NK-92 (cell line): ENCODE measurements at regions not wholly inside any gene's neighbourhood (a gene's known extent, or its start where the extent isn't known, plus 50 kb on each side); places are given as distances from the start of the nearest gene placed in this dataset.

Source experiments
- DNase-seq: peaks from one replicate; lab custom pipeline; 2025; ENCODE audit not compliant: unreplicated experiment; lab: John Stamatoyannopoulos, UW

DNA sequence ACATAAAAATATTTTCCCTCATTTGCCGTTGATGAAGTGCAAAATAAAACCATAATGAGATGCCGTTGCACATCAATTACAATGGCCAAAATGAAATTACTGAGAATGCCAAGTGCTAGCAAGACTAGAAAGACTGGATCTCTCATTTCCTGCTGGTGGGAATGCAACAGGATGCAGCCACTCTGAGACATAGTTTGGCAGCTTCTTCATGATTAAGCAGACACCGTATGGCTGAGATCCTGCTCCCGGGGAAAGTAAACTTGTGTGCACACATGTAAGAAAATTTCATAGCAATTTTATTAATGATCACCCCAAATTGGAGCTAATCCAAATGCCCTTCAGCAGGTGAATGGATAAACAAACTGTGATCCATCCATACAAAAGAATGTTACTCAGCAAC is 1013.2 kb downstream of the TBC1D22A start:
- DNase-seq = no peak

DNA sequence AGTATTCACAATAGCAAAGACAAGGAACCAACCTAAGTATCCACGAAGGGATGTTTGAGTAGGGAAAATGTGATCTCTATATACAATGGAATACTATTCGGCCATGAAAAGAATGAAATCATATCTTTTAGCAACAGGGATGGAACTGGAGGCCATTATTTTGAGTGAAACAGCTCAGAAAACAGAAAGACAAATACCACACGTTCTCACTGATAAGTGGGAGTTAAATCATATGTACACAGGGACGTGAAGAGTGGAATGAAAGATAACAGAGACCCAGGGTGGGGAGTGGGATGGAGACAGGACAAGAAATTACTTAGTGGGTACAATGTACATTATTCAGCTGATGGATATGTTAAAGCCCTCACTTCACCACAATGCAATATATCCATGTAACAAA is 1012.7 kb downstream of the TBC1D22A start:
- DNase-seq = no peak

DNA sequence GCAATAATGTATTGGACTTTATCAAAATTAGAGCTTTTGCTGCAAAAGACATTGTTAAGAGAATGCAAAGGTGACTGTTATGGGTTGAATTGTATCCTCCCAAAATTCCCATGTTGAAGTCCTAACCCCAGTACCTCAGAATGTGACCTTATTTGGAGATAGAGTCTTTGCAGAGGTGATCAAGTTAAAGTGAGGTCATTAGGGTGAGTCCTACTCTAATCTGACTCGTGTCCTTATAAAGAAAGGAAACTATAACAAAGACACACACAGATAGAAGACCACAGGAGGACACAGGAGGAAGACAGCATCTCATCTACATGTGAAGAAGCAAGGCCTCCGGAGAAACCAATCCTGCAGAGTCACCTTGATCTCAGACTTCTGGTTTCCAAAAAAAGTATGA is 1011.2 kb downstream of the TBC1D22A start:
- DNase-seq = no peak

DNA sequence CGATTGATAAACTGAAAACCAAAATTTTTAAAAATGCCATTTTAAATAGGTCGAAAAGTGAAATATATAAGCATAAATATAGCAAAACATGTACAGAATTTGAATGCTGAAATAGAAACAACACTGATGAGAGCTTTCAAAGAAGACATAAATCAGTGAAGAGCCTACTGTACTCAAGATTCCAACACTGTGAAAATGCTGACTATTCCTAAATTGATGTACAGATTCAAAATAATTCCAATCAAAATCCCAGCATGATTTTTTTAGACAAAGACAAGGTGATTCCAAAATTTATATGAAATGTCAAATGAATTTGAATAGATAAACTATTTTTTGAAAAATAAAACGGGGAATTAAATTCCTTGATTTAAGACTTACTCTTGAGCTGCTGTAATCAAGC is 1010.4 kb downstream of the TBC1D22A start:
- no peak for DNase-seq

DNA sequence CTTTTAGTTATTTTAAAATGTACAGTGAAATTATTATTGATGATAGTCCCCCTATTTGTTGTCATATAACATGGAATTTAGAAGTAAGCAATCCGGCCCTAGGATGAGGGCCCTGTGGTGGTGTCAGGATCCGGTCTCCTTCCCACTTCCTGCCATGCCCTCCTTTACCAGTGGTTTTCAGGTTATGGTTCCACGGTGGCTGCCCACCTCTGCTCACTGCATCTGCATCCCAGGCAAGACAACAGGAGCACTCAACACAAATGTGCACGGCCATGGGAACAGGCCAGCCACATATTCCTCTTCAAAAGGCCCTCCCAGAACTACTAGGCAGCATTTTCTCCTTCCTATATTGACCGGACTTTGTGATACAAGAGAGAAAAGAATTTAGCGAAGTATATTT is 1007.2 kb downstream of the TBC1D22A start:
- no peak for DNase-seq

DNA sequence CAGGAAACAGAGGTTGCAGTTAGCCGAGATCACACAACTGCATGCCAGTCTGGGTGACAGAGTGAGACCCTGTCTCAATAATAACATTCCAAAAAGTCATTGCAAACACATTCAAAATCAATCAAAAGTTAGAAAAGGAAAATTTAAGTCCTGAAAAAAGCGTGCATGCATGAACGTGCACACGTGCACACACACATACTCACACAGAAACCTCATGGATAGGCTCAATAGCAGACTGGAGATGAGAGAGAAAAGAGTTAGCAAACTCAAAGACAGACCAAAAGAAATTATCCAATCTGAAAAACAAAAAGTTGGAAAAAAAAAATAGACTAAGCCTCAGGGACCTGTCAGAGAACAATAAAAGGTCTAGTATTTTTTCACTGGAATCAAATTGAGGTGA is 1005.6 kb downstream of the TBC1D22A start:
- DNase-seq = no peak

DNA sequence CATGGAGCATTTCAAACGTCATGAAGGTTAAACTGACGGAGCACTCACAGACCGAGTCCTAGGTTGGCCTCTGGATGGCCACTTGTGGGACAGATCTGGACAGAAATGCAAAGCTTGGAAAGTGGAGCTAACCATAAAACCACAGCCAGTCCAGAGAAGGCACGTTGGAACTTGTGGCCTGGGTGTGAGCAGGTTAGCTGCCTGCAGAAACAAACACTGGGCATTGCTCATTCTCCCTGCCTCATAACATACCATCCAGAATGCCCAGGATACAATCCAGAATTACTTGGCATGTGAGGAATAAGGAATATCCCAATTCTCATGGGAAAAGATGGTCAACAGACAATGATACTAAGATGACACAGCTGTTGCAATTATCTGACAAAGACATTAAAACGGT is 1005.0 kb downstream of the TBC1D22A start:
- no peak for DNase-seq

DNA sequence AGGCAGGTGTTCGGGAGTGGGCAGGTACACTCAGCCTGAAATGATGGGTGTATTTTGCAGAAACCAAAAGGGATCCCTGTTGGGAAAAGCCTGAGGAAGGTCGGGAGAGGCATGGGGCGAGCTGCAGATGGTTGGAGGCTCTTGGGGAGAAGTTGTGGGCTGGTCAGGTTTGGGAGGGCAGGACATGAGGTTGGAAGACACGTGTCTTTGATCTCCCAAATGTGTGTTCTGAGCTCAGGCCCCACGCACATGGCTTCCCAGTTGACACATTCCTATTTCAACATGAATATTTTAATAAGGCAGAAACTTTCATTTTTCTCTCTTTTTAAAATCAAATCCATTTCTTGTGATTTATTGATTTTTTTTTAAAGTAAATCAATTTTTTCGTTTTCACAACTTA is 1003.3 kb downstream of the TBC1D22A start:
- DNase-seq = no peak

DNA sequence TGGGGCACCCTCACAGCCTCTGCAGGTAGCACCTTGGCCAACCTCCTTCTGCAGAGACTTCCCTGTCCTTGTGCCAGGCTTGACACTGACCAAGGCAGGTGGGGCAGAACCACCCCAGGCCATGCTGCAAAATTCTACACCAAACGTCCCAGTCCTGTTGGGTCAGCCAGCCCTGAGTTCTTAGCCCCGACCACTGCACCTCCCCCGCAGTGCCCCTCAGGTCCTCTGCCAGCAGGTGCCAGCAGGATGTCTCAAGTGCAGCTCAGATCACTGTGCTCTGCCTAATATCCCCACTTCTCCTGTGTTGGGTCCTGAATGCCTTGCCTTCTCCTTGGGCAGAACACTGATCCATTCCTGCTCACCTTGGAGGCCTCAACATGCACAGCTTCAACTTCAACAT is 999.7 kb downstream of the TBC1D22A start:
- no peak for DNase-seq

DNA sequence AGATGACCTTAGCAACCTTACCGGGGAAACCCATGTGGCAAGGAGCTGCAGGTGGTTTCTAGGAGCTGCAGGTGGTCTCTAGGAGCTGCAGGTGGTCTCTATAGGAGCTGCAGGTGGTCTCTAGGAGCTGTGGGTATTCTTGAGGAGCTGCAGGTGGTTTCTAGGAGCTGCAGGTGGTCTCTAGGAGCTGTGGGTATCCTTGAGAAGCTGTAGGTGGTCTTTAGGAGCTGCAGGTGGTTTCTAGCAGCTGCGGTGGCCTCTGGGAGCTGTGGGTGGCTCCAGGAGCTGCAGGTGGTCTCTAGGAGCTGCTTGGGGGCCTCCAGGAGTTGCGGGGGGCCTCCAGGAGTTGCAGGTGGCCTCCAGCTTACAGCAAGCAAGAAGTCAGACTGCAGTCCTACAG is 997.5 kb downstream of the TBC1D22A start:
- no peak for DNase-seq

DNA sequence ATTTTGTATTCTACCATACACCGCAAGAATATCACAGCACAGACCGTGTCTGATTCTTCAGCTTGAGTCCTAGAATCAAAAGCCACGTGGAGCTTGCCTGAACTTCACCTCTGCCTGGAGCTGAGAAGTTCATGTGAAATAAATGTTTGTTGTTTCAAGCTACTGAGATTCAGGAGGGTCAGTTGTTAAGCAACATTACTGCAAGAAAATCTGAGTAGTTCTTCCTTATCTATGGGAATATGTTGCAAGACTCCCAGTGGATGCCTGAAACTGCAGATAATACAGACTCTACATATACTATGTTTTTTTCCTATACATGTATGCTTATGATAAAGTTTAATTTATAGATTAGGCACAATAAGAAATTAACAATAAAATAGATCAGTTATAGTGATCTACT is 995.3 kb downstream of the TBC1D22A start:
- DNase-seq = no peak

DNA sequence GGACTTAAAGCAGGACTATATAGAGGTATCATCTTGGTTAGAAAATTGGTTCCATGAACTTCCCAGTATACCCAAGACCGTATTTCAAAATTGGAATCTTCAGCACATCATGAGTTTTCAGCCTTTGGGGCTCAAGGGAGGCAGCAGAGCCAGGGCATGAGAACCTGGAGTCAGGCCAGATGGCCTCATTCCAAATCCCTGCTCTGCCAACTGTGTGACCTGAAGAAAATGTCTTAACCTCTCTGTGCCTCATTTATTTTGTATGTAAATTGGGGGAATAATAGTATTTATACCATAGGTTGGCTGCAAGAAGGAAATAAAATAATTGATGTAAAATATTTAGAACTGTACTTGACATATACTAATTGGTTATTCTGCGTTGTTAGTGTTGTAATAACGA is 987.6 kb downstream of the TBC1D22A start:
- no peak for DNase-seq

DNA sequence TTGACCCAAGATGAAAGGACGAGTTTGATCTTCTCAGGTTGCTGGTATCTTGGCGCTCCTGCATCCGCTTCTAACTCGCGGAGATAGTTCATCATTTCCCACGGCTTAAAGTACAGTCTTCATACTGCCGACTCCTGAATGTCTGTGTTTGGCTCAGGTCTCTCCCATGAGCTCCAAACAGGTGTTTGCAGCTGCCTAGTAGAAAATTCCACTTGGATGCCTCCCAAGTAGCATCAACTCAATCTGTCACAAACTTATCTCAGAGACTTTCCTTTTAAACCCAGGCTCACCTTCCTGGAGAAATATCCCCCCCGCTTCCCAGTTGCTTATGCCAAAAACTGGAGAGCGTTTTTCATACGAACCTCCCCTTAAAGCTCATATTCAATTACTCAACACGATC is 986.5 kb downstream of the TBC1D22A start:
- DNase-seq = no peak

DNA sequence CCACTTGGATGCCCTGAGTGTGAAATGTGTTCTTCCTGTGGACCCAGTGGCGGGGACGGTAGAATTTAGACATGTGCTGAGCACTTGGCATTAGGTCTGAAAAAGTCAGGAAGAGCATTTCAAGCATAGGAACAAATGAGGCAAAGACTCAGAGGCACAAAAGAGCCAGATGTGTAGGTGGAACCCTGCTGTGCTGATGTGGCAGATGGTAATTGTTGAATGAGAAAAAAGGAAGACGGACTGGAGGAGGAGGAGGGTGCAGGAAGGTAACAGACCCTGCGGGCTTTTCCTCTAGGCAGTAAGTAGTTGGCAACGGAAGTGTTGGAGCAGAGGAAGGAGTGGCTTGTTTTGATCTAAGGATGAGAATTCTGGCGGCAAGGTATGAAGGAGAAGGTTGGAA is 985.8 kb downstream of the TBC1D22A start:
- DNase-seq = no peak

DNA sequence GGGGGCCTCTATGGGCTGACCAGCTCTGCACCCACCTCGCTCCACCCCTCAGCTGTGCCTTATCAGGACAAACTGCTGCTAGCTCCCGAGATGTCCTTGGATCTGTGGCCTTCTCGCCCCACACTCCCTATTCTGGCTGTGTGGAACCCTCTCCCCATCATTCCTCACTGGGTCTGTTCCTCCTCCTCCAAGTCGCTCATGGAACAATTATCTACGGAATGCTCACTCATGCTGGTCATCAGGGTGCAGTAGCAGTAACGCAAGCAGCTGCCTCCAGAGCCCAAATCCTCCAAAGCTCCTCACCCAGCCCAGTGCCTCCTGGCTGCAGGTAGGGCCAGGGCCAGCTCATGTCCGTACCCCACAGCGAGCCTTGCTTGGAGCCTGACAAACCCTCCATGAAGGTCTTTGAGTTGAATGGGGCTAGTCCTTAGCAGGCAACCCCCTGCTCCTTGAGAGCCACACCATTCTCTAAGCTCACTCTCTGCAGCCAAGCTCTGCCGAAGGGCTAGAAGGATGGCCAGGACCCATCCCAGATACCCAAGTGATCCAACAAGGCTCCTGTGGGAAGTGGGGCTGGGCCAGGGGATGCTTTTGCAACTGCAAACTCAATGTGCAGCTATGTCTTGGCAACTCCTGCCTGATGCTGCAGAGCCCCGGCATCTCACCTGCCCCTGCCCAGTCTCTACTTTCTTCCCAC is 977.8 kb downstream of the TBC1D22A start:
- no peak for DNase-seq

DNA sequence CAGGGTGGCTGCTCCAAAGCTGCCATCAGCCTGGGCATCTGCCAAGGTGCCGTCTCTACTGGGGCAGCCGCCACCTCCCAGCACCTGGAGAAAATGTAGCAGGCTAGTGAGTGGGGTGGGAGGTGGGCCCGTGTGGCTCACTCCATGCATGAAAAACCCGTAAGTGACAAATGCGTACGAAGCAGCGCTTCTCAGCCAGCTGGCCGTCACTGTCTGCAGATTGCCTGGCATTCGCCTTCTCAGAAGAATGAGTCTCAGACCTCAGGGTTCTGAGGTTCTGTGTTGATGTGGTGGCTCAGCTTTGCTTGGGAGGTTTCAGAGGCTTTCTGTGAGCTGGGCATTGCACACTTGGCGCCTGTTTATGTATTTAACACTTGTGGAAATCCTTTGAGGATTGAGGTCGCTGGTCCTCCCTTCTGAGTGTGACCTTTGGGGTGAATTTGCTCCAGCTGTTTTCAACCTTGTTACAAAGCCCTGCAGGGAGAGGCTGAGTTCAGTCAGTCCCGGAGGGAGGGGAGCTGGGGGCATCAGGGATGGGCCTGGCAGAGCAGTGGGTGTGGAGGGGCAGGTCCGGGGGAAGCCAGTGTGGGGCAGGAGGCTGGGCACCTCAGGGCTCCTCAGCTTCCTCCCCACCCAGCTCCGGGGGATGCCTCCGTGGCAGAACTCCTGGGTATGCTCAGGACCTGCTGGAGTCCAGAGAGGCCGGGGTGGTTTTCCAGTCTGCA is 977.0 kb downstream of the TBC1D22A start:
- DNase-seq = no peak

DNA sequence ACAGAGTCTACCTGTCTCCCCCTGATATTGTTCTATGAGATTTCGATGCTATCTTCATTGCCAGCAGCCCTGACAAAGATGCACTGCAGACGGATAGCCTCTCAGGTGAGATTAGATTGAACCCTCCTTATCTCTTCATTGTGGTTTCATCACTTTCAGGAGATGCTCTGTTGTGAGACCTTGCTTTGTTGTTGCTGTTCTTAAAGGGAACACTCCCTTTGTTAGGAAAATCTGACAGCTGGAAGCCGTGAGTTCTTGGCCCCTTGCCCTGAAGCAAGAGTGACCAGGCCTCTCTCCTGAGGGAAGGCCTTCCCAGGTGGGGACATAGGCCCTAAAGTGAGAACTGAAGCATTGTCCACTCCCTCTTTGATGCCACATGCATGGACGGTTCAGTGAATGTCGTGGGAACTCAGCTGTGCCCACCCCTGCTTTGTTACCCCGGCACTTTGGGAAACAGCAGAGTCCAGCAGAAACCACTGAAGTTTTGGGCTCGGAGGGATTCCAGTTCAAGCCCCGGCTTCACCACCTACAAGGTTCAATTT is 976.1 kb downstream of the TBC1D22A start:
- DNase-seq = no peak

DNA sequence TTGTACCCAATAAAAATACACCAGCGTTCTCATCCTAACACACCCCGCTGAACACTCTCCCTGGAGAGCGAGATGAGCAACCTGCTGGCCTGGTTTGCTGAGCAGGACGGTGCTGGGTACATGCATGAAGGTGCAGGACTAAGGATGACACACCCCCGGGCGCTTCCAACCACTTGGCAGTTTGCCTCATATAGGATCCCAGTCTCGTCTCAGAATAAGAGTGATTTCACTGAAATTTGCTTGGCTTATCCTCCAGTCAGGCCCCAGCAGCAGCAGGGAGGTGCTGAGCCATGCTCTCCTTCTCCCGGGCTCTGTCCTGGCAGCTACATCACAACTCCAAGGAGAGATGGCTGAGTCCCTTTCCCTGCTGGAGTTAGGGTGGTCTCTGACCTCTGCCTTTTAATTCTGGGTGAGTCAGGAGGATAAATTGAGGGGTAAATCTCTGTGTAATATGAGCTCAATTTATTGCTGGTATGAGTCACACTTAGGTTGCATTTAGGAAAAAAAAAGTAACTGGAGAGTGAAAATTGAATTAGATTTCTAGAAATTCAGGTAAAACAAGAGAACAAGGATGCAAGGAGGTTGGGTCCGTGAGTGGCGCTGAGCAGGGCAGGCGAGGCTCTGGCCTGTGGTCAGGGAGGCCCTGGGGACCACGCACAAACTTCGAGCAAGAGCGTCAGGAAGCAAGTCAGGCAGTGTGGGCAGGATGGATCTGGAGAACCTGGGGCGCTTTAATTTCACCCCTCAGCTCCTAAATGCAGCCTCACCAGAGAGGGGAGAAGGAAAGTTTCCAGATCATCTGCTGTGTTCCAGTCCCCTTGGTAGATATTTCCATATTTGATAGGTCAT is 974.0 kb downstream of the TBC1D22A start:
- DNase-seq = no peak

DNA sequence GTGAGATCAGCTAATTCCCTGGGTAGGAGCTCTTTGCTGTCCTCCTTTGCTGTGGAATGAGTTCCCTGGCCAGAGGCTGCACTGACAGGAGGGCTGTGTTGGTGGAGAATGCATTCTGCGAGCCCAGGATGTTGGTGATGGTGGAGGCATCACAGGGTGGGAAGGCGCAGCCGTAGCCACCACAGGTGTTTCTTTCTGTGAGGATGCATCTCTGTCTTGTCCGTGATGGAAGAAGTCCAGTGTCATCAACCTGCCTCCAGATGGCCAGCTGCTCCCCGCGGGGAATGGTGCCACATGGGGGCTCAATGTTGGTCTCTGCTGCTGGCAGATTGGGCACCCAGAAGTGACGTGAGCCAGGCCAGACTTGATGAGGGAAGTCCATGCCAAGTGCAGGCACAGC is 972.1 kb downstream of the TBC1D22A start:
- DNase-seq = no peak

DNA sequence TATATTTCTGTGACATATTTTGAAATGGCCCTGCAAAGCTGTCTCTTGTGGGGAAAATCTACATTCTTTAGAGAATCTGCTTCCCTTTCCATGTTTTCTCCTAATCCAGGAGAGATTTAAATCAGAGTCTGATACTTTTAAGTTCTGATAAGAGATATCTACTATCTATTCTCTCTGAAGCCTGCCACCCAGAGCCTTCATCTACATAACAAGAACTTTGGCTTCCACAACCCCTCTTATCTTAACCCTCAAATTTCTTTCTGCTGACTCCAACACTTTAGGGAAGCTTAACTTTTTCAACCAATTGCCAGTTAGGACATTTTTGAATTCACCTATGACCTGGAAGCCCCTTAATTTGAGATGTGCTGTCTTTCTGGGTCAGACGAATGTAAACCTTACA is 965.2 kb downstream of the TBC1D22A start:
- no peak for DNase-seq

DNA sequence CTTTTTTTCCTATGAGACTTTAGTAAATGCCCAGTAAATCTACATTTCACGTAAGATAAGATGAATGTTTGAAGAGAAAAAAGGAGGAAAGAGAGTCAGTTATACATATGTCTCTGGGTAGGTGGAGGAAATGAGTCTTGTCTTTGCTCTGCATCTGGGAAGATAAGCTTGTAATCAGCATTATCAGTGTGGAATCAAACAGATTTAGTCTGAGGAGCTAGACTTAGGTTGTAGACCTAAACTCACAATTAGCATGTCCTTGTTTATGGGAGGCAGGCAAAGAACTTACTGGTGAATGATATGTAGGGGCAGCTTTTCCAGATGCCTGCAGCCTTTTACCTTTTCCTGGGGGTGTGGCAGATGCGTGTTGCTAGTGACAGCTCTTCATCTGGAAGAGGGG is 962.3 kb downstream of the TBC1D22A start:
- DNase-seq = no peak

DNA sequence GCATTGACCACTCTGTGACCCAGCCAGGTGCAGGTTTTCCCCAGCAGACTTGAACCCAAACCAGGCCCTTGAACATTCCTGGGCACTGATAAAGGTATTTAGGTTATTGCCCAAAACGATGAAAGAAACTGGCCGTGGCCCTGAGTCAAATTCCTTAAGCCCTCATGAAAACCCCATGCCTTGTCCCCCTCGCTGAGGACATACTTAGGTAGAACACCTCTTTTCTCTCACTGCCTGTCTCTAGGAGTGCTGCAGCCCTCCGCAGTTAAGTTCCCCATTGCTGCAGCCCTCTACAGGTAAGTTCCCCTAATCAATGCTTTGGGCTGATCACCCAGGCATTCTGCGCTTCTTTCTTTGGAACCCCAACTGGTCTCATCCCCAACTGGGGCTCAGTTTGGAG is 961.6 kb downstream of the TBC1D22A start:
- DNase-seq = no peak
